Body of pancreas (tissue), 4 donors: ENCODE measurements at regions not wholly inside any gene's neighbourhood (a gene's known extent, or its start where the extent isn't known, plus 50 kb on each side); places are given as distances from the start of the nearest gene placed in this dataset.

ENCODE experiments used
- ATAC-seq: fragments of 150-250 bp; one replicate; pipeline ENCODE4 v1.9.1; 2016
- DNase-seq, 4 donors: peaks; one replicate each; pipeline ENCODE4 v3.0.0-alpha.2; 2019
- H3K27ac ChIP-seq, 4 donors: fragments of 200-600 bp; sonication (generic); 1 replicate in 3 of 4; 2 replicates in 1 of 4; pipeline versions ENCODE4 v1.5.1 to v1.6.1; 2016 to 2019; ENCODE audit warnings: mild to moderate bottlenecking in 1 of 4, mixed read lengths in 1 of 4, moderate library complexity in 1 of 4
- H3K27me3 ChIP-seq, 2 donors: fragments of 200-600 bp; sonication (generic); one replicate each; pipeline ENCODE4 v1.6.0; 2016; ENCODE audit warnings: mild to moderate bottlenecking in 1 of 2
- H3K36me3 ChIP-seq, 2 donors: fragments of 200-600 bp; sonication (generic); replicated peaks in 1 of 2; 2 replicates each; pipeline ENCODE4 v1.5.1; 2016; ENCODE audit warnings: low read depth in 2 of 2; ENCODE audit not compliant: insufficient read depth in 1 of 2
- H3K4me1 ChIP-seq: fragments of 200-600 bp; sonication (generic); one replicate; pipeline ENCODE4 v1.6.0; 2016
- H3K4me3 ChIP-seq, 2 donors: fragments of 200-600 bp; sonication (generic); 1 replicate in 1 of 2; 2 replicates in 1 of 2; pipeline ENCODE4 v1.5.1; 2016 to 2019
- H3K9me3 ChIP-seq, 3 donors: fragments of 200-600 bp; sonication (generic); 1 replicate in 2 of 3; 2 replicates in 1 of 3; pipeline ENCODE4 v1.5.1; 2016
- POLR2A ChIP-seq, 3 donors: fragments of 450-650 bp; IDR thresholded peaks; one replicate each; pipeline ENCODE4 v1.6.1; 2016; ENCODE audit warnings: antibody characterized with exemption in 3 of 3, mild to moderate bottlenecking in 2 of 3
- WGBS, 2 donors: methylation state at CpG; one replicate each; pipeline ENCODE4 v1.1.5; 2017; 5-methylcytosine and 5-hydroxymethylcytosine counted together
- intact Hi-C: fragments of 100-400 bp; cut with DNase I; formaldehyde crosslinking; loops from one replicate; pipeline ENCODE4 v1.15.1; 2023
- TF ChIP-seq, protein P1 (sequence below), 7 experiments: fragments of 450-650 bp in 4 of 7; fragments of 200-600 bp in 3 of 7; sonication (generic) in 3 of 7; IDR thresholded peaks; one replicate each; pipeline ENCODE4 v1.5.1; 2016 to 2019; ENCODE audit warnings: antibody characterized with exemption in 7 of 7

DNA sequence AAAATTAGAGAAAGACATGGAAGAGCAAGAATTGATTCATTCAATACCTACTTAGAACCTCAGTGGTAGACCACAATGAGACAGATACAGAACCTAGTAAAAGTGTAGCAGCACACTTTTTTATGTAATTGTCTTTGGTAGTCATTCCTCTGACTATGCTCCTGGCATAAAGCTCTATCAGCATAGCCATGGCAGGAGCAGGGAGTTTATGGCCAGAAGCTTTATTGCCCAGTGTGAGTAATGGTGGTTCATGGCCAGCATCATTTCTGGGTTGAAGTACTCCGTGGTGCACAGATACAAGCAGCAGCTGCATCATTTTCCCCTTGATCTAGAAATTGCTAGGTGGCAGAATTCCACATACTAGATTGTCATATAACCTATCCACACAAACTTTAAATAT, 352.6 kb downstream of the TBC1D4 start:
- Histone ChIP-seq H3K27me3 (no peaks in the 10 kb centered on the region), H3K9me3 (no peaks in the 10 kb centered on the region), H3K4me3 (no peak overlapping the region), H3K4me1 (no peaks in the 10 kb centered on the region), H3K36me3 (no peaks in the 10 kb centered on the region), H3K27ac (no peak overlapping the region)
- intact Hi-C loops, result no loop called here
- no peak for DNase-seq
- no peak for ATAC-seq
- 31 to 50% methylated on average over 1 of the region's 1 CpG for WGBS, 2 donors
- TF ChIP-seq, protein P1, sequence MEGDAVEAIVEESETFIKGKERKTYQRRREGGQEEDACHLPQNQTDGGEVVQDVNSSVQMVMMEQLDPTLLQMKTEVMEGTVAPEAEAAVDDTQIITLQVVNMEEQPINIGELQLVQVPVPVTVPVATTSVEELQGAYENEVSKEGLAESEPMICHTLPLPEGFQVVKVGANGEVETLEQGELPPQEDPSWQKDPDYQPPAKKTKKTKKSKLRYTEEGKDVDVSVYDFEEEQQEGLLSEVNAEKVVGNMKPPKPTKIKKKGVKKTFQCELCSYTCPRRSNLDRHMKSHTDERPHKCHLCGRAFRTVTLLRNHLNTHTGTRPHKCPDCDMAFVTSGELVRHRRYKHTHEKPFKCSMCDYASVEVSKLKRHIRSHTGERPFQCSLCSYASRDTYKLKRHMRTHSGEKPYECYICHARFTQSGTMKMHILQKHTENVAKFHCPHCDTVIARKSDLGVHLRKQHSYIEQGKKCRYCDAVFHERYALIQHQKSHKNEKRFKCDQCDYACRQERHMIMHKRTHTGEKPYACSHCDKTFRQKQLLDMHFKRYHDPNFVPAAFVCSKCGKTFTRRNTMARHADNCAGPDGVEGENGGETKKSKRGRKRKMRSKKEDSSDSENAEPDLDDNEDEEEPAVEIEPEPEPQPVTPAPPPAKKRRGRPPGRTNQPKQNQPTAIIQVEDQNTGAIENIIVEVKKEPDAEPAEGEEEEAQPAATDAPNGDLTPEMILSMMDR (IDR thresholded peaks at IDR 0.05), result no peak
- no peak for TF ChIP-seq POLR2A (IDR thresholded peaks at IDR 0.05)

DNA sequence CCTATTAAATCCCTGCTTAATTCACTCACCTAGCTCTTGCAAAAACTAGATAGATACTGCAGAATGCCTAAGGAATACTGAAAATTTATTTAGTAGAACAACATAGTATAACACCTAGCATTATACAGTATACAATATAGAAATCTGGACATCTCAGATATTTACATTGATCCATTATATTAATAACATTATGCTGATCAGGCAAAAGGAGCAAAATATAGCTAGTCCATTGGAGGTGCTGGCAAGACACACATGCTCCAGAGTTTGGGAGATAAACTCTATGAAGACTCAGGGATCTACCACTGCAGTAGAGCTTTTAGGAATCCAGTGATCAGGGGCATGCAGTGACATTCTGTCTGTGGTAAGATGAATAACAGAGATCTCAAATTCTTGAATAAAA, 357.6 kb downstream of the TBC1D4 start:
- Histone ChIP-seq H3K36me3 (no peaks in the 10 kb centered on the region), H3K4me3 (no peak overlapping the region), H3K27ac (no peak overlapping the region), H3K4me1 (no peaks in the 10 kb centered on the region), H3K9me3 (no peaks in the 10 kb centered on the region), H3K27me3 (no peaks in the 10 kb centered on the region)
- ATAC-seq, result no peak
- intact Hi-C loops, result no loop called here
- TF ChIP-seq, protein P1 (IDR thresholded peaks at IDR 0.05), result no peak
- no peak for TF ChIP-seq POLR2A (IDR thresholded peaks at IDR 0.05)
- DNase-seq, result no peak

DNA sequence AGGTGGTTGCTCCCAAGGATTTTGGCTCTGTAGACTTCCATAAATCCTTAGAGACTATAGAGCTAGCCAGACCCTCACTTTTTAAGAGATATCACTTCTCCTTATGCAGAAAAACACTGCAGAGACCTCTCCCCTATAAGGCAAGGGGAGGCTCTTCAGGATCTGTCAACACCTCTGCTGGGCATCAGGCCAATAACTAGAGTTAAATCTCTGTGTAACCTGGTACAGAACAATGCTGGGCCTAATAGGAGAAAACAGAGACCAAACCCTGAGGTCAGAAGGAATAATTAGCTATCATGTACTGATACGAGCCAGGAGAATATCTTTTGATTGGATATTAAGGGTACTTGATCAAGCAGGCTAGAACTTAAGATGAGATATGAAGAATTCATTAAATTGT, 358.5 kb downstream of the TBC1D4 start:
- Histone ChIP-seq H3K4me3 (no peak overlapping the region), H3K36me3 (no peaks in the 10 kb centered on the region), H3K4me1 (no peaks in the 10 kb centered on the region), H3K27ac (no peak overlapping the region), H3K27me3 (no peaks in the 10 kb centered on the region), H3K9me3 (no peaks in the 10 kb centered on the region)
- ATAC-seq (no peak), DNase-seq (no peak)
- TF ChIP-seq POLR2A (IDR thresholded peaks at IDR 0.05), result no peak
- TF ChIP-seq, protein P1 (IDR thresholded peaks at IDR 0.05), result no peak
- WGBS, 2 donors, result 63 to 70% methylated on average over 1 of the region's 1 CpG
- intact Hi-C loops, result no loop called here

DNA sequence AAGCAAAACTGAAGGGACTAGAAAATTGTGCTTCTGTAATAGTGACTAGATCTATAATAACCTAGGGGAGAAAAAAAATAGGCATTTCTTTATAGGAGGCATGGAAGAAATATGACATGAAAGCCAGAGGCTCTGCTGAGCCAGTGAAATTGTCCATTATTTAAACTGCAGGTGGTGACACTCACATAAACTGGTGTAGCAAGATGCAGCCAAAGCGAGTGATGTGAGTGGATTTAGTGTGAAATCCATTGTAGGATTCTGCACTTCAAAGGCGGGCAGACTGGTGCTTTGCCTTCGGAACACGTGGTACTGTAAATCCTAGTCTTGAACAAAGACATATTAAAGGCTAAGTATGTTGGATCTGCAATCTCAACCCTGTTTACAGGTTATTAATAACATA, 361.9 kb downstream of the TBC1D4 start:
- Histone ChIP-seq H3K36me3 (no peaks in the 10 kb centered on the region), H3K4me3 (no peak overlapping the region), H3K27ac (no peak overlapping the region), H3K4me1 (no peaks in the 10 kb centered on the region), H3K9me3 (no peaks in the 10 kb centered on the region), H3K27me3 (no peaks in the 10 kb centered on the region)
- intact Hi-C loops, result no loop called here
- TF ChIP-seq, protein P1 (IDR thresholded peaks at IDR 0.05), result no peak
- TF ChIP-seq POLR2A (IDR thresholded peaks at IDR 0.05), result no peak
- DNase-seq (no peak), ATAC-seq (no peak)
- WGBS, 2 donors, result 36 to 40% methylated on average over 4 of the region's 4 CpGs

DNA sequence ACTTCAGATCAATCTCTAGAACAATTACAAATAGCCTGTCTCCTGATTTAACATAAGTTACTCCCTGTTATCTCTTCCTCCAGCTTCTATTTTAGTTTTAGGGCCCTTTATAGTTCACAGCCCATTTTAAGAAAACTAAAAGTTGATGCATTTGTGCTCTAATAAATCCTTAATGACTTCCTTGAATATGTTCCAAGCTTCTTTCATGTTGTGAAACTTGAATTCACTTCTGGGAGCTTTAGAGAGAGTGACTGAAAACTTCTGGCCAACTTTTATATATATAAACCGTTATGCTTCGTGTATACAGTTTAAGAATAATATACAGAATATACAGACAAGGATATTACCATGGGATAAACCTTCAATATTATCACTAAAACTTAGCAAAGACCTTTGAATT, 366.8 kb downstream of the TBC1D4 start:
- H3K4me1 ChIP-seq, result no peaks in the 10 kb centered on the region
- no peaks in the 10 kb centered on the region for H3K36me3 ChIP-seq
- 50 to 67% methylated on average over 2 of the region's 2 CpGs for WGBS, 2 donors
- intact Hi-C loops, result no loop called here
- DNase-seq (no peak), ATAC-seq (no peak)
- no peak overlapping the region for H3K27ac ChIP-seq
- no peaks in the 10 kb centered on the region for H3K27me3 ChIP-seq
- H3K9me3 ChIP-seq, result no peaks in the 10 kb centered on the region
- TF ChIP-seq, protein P1 (IDR thresholded peaks at IDR 0.05), result no peak
- no peak for TF ChIP-seq POLR2A (IDR thresholded peaks at IDR 0.05)
- no peak overlapping the region for H3K4me3 ChIP-seq
